Keratinocyte (primary cell): ENCODE measurements at regions not wholly inside any gene's neighbourhood (a gene's known extent, or its start where the extent isn't known, plus 50 kb on each side); places are given as distances from the start of the nearest gene placed in this dataset.

ENCODE experiments used
- DNase-seq: peaks from one replicate; pipeline ENCODE4 v3.0.0-alpha.2; 2011; ENCODE audit warnings: low read depth, missing footprints, low spot score
- FAIRE-seq: peaks from 2 replicates; lab custom pipeline; 2011; peaks lifted over from hg19 to GRCh38; lab: Jason Lieb, UNC
- H2AFZ ChIP-seq: 2 replicates; pipeline ENCODE4 v1.6.0; 2012; ENCODE audit warnings: low read length, control low read depth, inconsistent platforms; ENCODE audit not compliant: control insufficient read depth
- H3K27ac ChIP-seq: 2 replicates; pipeline ENCODE4 v1.5.1; 2011; ENCODE audit warnings: low read length; ENCODE audit not compliant: control insufficient read depth, insufficient read depth
- H3K27me3 ChIP-seq: 3 replicates; pipeline ENCODE4 v1.6.0; 2011; ENCODE audit warnings: low read length; ENCODE audit not compliant: control insufficient read depth, insufficient read depth; ENCODE audit errors: extremely low read depth
- H3K36me3 ChIP-seq, 2 experiments: 2 replicates in 1 of 2; 3 replicates in 1 of 2; pipeline ENCODE4 v1.5.1; 2011; ENCODE audit warnings: low read length in 2 of 2, mild to moderate bottlenecking in 1 of 2; ENCODE audit not compliant: control insufficient read depth in 2 of 2, insufficient read depth in 2 of 2; ENCODE audit errors: extremely low read depth in 1 of 2
- H3K4me1 ChIP-seq: 3 replicates; pipeline ENCODE4 v1.5.1; 2011; ENCODE audit warnings: low read length; ENCODE audit not compliant: control insufficient read depth, insufficient read depth; ENCODE audit errors: extremely low read depth
- H3K4me2 ChIP-seq: 3 replicates; pipeline ENCODE4 v1.6.0; 2011; ENCODE audit warnings: low read depth, low read length; ENCODE audit not compliant: control insufficient read depth, insufficient read depth; ENCODE audit errors: extremely low read depth
- H3K4me3 ChIP-seq, 3 experiments: fragments of 200-600 bp in 1 of 3; sonication (generic) in 1 of 3; 2 replicates in 2 of 3; 3 replicates in 1 of 3; pipeline ENCODE4 v1.5.1; 2011 to 2016; ENCODE audit warnings: low read length in 3 of 3, mild to moderate bottlenecking in 3 of 3, control low read depth in 2 of 3, inconsistent platforms in 1 of 3, low read depth in 1 of 3, mixed read lengths in 1 of 3, mixed run types in 1 of 3, moderate library complexity in 1 of 3; ENCODE audit not compliant: control insufficient read depth in 2 of 3, insufficient read depth in 2 of 3; ENCODE audit errors: extremely low read depth in 1 of 3
- H3K79me2 ChIP-seq: 2 replicates; pipeline ENCODE4 v1.6.0; 2012; ENCODE audit warnings: low read length; ENCODE audit not compliant: control insufficient read depth, insufficient read depth
- H3K9ac ChIP-seq: 3 replicates; pipeline ENCODE4 v1.6.0; 2011; ENCODE audit warnings: low read length; ENCODE audit not compliant: control insufficient read depth, insufficient read depth; ENCODE audit errors: extremely low read depth
- H3K9me1 ChIP-seq: 3 replicates; pipeline ENCODE4 v1.6.0; 2011; ENCODE audit warnings: low read length; ENCODE audit not compliant: control insufficient read depth, insufficient read depth; ENCODE audit errors: extremely low read depth
- H3K9me3 ChIP-seq: 2 replicates; pipeline ENCODE4 v1.5.1; 2012; ENCODE audit warnings: low read depth, low read length; ENCODE audit not compliant: control insufficient read depth
- H4K20me1 ChIP-seq: 3 replicates; pipeline ENCODE4 v1.6.0; 2011; ENCODE audit warnings: low read length; ENCODE audit not compliant: control insufficient read depth, insufficient read depth; ENCODE audit errors: extremely low read depth
- CTCF ChIP-seq, 3 experiments: IDR thresholded peaks in 1 of 3; conservative IDR thresholded peaks in 1 of 3; optimal IDR thresholded peaks in 1 of 3; 2 replicates in 2 of 3; 3 replicates in 1 of 3; pipeline versions ENCODE3 to v1.5.1; 2011; ENCODE audit warnings: low read length in 3 of 3, mild to moderate bottlenecking in 3 of 3, moderate library complexity in 2 of 3, control low read depth in 1 of 3, inconsistent platforms in 1 of 3; ENCODE audit not compliant: insufficient read depth in 2 of 3; ENCODE audit errors: extremely low read depth in 1 of 3
- EZH2 ChIP-seq: IDR thresholded peaks from one replicate; pipeline ENCODE4 v1.6.1; 2012; ENCODE audit warnings: inconsistent platforms, mild to moderate bottlenecking, low read length, moderate library complexity
- dilution Hi-C: fragments of 300-500 bp; cut with MboI; formaldehyde crosslinking; loops from one replicate; pipeline ENCODE4 v1.7.0; 2020; ENCODE audit warnings: low sequenced_read_pairs; ENCODE audit not compliant: extremely low pct_ligation_motif_present

GRCh38 chr4:71287305-71287704 is 51.5 kb upstream of the SLC4A4 start:
- H3K79me2 ChIP-seq: no peaks in the 10 kb centered on the region
- no peaks in the 10 kb centered on the region for H3K4me1 ChIP-seq
- no peaks in the 10 kb centered on the region for H4K20me1 ChIP-seq
- H3K36me3 ChIP-seq: no peaks in the 10 kb centered on the region
- dilution Hi-C loops: no loop called here
- no peaks in the 10 kb centered on the region for H3K27me3 ChIP-seq
- no peak overlapping the region for H2AFZ ChIP-seq
- no peak for TF ChIP-seq CTCF (optimal IDR thresholded peaks at IDR 0.05 in 1 of 3, IDR thresholded peaks at IDR 0.05 in 1 of 3, conservative IDR thresholded peaks at IDR 0.05 in 1 of 3; ENCODE audit: extremely low read depth in 1 of 3, insufficient read depth in 2 of 3, low read length in 3 of 3)
- TF ChIP-seq EZH2: no peak
- no peak overlapping the region for H3K4me2 ChIP-seq
- no peak for FAIRE-seq
- no peak overlapping the region for H3K27ac ChIP-seq
- H3K9ac ChIP-seq: no peak overlapping the region
- no peaks in the 10 kb centered on the region for H3K9me1 ChIP-seq
- DNase-seq: no peak
- H3K4me3 ChIP-seq: no peak overlapping the region
- H3K9me3 ChIP-seq: no peaks in the 10 kb centered on the region

DNA sequence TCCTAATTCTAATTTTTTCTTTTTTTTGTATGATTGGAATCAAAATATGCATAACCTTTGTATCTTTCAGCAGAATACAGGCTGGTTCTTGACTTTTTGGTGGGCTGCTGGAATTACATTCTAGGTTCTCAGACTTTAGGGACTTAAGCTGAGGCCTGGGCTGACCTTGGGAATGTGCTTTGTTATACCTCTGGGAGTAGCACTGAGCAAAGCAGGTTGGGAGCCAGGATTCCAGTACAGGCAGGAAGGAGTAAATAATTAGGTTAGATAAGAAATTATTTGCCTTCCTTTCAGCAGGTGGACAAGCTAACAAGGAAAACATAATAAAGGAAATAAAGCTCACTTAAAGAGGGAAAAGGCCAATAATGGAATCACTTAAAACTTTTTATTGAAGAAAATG is 49.9 kb upstream of the SLC4A4 start:
- DNase-seq: no peak
- Histone ChIP-seq H3K4me3 (no peak overlapping the region), H3K4me1 (no peaks in the 10 kb centered on the region), H3K9me1 (no peaks in the 10 kb centered on the region), H3K36me3 (no peaks in the 10 kb centered on the region), H3K79me2 (no peaks in the 10 kb centered on the region), H3K9me3 (no peaks in the 10 kb centered on the region), H3K27ac (no peak overlapping the region), H4K20me1 (no peaks in the 10 kb centered on the region), H3K27me3 (no peaks in the 10 kb centered on the region), H3K9ac (no peak overlapping the region), H2AFZ (no peak overlapping the region), H3K4me2 (no peak overlapping the region)
- dilution Hi-C loops: no loop called here
- FAIRE-seq: no peak
- TF ChIP-seq EZH2 (no peak), CTCF (optimal IDR thresholded peaks at IDR 0.05 in 1 of 3, IDR thresholded peaks at IDR 0.05 in 1 of 3, conservative IDR thresholded peaks at IDR 0.05 in 1 of 3; ENCODE audit: extremely low read depth in 1 of 3, insufficient read depth in 2 of 3, low read length in 3 of 3) (no peak)
